GM13977 (cell line): ENCODE measurements at regions not wholly inside any gene's neighbourhood (a gene's known extent, or its start where the extent isn't known, plus 50 kb on each side); places are given as distances from the start of the nearest gene placed in this dataset.

ENCODE experiments used
- DNase-seq: peaks from one replicate; pipeline ENCODE4 v3.0.0; 2012; ENCODE audit warnings: low spot score
- CTCF ChIP-seq: IDR thresholded peaks from 2 replicates; pipeline ENCODE4 v1.5.1; 2012; ENCODE audit warnings: mild to moderate bottlenecking, control low read depth; ENCODE audit not compliant: insufficient read depth; ENCODE audit errors: extremely low read depth, missing control alignments
- in situ Hi-C: fragments of 300-500 bp; cut with MboI; formaldehyde crosslinking; loops from one replicate; pipeline ENCODE4 v1.12.0; 2022; ENCODE audit warnings: low sequenced_read_pairs, low pct_unique_long_range_greater_than_20kb, mixed read lengths, inconsistent platforms; ENCODE audit not compliant: unreplicated experiment

- DNase-seq, result no peak
- in situ Hi-C loops, result no loop called here
Observed at GRCh38 chr2:213220967-213221603, 63.2 kb upstream of the SPAG16 start.

GRCh38 chr2:213221957-213222356 is 62.3 kb upstream of the SPAG16 start:
- in situ Hi-C loops, result no loop called here
- DNase-seq, result no peak
- no peak for TF ChIP-seq CTCF

More at GRCh38 chr2:213220967-213221603, 63.2 kb upstream of the SPAG16 start:
- TF ChIP-seq CTCF, result no peak

GRCh38 chr2:213224366-213224765 is 59.9 kb upstream of the SPAG16 start:
- in situ Hi-C loops, result no loop called here
- TF ChIP-seq CTCF, result no peak
- no peak for DNase-seq

GRCh38 chr2:213225866-213226265 is 58.4 kb upstream of the SPAG16 start:
- in situ Hi-C loops, result loop anchor here (5.0 kb wide), 1 partner anchor 74 kb away; the partner anchor contains the start of gene IKZF2
- TF ChIP-seq CTCF, result no peak
- DNase-seq, result no peak

GRCh38 chr2:213227458-213227857 is 56.8 kb upstream of the SPAG16 start:
- DNase-seq, result no peak
- TF ChIP-seq CTCF, result no peak
- in situ Hi-C loops, result loop anchor here (5.0 kb wide), 1 partner anchor 75 kb away; the partner anchor contains the start of gene IKZF2

- no peak for TF ChIP-seq CTCF
- in situ Hi-C loops, result loop anchor here (5.0 kb wide), 1 partner anchor 76 kb away; the partner anchor contains the start of gene IKZF2
Observed at GRCh38 chr2:213228638-213229037, 55.6 kb upstream of the SPAG16 start.

More at GRCh38 chr2:213228638-213229037, 55.6 kb upstream of the SPAG16 start:
- no peak for DNase-seq
